Sigmoid colon (tissue), 6 donors: ENCODE measurements at regions not wholly inside any gene's neighbourhood (a gene's known extent, or its start where the extent isn't known, plus 50 kb on each side); places are given as distances from the start of the nearest gene placed in this dataset.

Experiments
- DNase-seq: peaks from one replicate; pipeline ENCODE4 v3.0.0-alpha.2; 2019
- H3K27ac ChIP-seq, 4 donors: fragments of 200-600 bp; sonication (generic); one replicate each; pipeline ENCODE4 v1.5.1; 2016 to 2019; ENCODE audit warnings: mild to moderate bottlenecking in 1 of 4
- H3K27me3 ChIP-seq, 3 donors: fragments of 200-600 bp; sonication (generic); one replicate each; pipeline ENCODE4 v1.5.1; 2019; ENCODE audit warnings: mild to moderate bottlenecking in 1 of 3
- H3K36me3 ChIP-seq, 4 donors: fragments of 200-600 bp; sonication (generic); one replicate each; pipeline ENCODE4 v1.5.1; 2016 to 2019
- H3K4me1 ChIP-seq, 4 donors: fragments of 200-600 bp; sonication (generic); one replicate each; pipeline ENCODE4 v1.5.1; 2017 to 2019
- H3K4me3 ChIP-seq, 4 donors: fragments of 200-600 bp; sonication (generic); one replicate each; pipeline ENCODE4 v1.5.1; 2017 to 2019; ENCODE audit warnings: mild to moderate bottlenecking in 2 of 4, moderate library complexity in 1 of 4
- H3K9me3 ChIP-seq, 4 donors: fragments of 200-600 bp in 3 of 4; sonication (generic) in 3 of 4; one replicate each; pipeline versions ENCODE4 v1.5.1 to v1.6.1; 2013 to 2019
- CTCF ChIP-seq, 4 experiments: fragments of 450-650 bp in 3 of 4; fragments of 200-600 bp in 1 of 4; IDR thresholded peaks; one replicate each; pipeline ENCODE4 v1.5.1; 2016 to 2019; ENCODE audit warnings: antibody characterized with exemption in 4 of 4, mild to moderate bottlenecking in 3 of 4, moderate library complexity in 2 of 4
- EP300 ChIP-seq, 4 donors: sonication (generic); formaldehyde crosslinking; IDR thresholded peaks; one replicate each; pipeline ENCODE4 v1.6.1; 2017; ENCODE audit warnings: antibody characterized with exemption in 4 of 4
- POLR2A ChIP-seq, 2 donors: fragments of 450-650 bp; IDR thresholded peaks; one replicate each; pipeline ENCODE4 v1.6.1; 2016; ENCODE audit warnings: antibody characterized with exemption in 2 of 2, mild to moderate bottlenecking in 2 of 2, moderate library complexity in 2 of 2
- POLR2AphosphoS5 ChIP-seq, 4 donors: sonication (generic); formaldehyde crosslinking; IDR thresholded peaks; one replicate each; pipeline ENCODE4 v1.6.1; 2017; ENCODE audit warnings: antibody characterized with exemption in 4 of 4
- WGBS, 2 donors: extraction: QIAGEN DNeasy Blood & Tissue Kit; methylation state at CpG; one replicate each; pipeline ENCODE4 v1.1.7; 2013; 5-methylcytosine and 5-hydroxymethylcytosine counted together
- intact Hi-C: fragments of 100-400 bp; cut with DNase I; formaldehyde crosslinking; loops from one replicate; pipeline ENCODE4 v1.15.1; 2023
- donor health status: healthy with polysubstance abuse.
- donor health status: healthy.

DNA sequence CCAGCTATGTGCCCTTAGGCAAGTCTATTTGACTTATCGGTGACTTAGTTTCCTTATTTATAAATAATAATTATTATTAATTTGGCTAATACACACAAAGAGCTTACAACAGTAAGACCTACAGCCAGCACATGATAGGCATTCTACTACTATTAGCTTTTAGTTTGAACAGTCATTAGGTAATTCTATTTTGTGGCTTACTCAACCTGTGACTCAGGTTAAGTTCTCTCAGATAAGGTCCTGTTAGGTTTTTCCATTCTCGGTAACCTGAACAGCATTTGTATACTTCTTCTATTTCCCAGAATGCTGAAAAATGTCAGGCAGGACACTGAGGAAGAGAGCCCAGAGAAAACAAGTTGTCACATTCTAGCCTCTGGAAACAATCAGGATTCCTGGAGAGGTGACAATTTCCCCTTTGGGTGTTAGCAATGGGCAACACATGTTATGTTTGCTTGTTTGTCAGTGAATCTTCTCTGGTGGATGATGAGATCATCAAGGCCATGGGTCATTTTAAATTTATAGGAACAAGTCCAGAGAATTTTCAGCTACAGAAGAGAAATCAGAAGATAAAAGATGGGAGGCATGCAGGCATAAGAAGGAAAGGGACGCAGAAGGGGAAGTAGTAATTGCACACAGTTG is 2144.7 kb downstream of the PCDH7 start:
- DNase-seq, result no peak
- WGBS, 2 donors, result 83 to 84% methylated on average over 3 of the region's 3 CpGs

DNA sequence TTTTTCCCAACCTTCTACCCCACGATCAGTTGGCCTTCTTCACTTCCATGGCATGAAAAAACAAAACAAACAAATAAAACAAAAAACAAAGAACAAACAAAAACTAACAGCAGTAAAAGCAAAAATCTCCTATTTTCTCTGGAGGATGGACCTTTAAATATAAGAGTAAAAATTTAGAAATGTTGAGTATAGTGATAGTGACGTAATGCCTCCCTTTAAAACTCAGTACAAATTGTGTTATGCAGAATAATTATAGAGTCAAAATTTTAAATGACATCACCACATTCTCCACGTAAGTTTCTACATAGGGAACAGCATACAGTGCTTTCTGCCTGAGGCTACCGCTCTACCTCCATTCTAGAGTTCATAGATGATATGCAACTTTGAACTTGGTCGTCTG is 2156.4 kb downstream of the PCDH7 start:
- Histone ChIP-seq H3K4me3 (no peak overlapping the region), H3K4me1 (no peaks in the 10 kb centered on the region), H3K36me3 (no peaks in the 10 kb centered on the region), H3K27me3 (no peaks in the 10 kb centered on the region), H3K27ac (no peak overlapping the region), H3K9me3 (no peaks in the 10 kb centered on the region)
- no peak for DNase-seq
- WGBS, 2 donors, result 80 to 83% methylated on average over 5 of the region's 5 CpGs
- intact Hi-C loops, result no loop called here
- TF ChIP-seq CTCF (IDR thresholded peaks at IDR 0.05), result no peak

More for the DNA sequence above, 2144.7 kb downstream of the PCDH7 start:
- H3K4me1 ChIP-seq, result no peaks in the 10 kb centered on the region
- no peaks in the 10 kb centered on the region for H3K9me3 ChIP-seq
- no peak for TF ChIP-seq POLR2AphosphoS5 (IDR thresholded peaks at IDR 0.05)
- TF ChIP-seq EP300 (IDR thresholded peaks at IDR 0.05), result no peak
- no peak for TF ChIP-seq POLR2A (IDR thresholded peaks at IDR 0.05)
- TF ChIP-seq CTCF (IDR thresholded peaks at IDR 0.05), result no peak
- H3K36me3 ChIP-seq, result no peaks in the 10 kb centered on the region
- H3K4me3 ChIP-seq, result no peak overlapping the region
- intact Hi-C loops, result no loop called here
- H3K27me3 ChIP-seq, result no peaks in the 10 kb centered on the region
- H3K27ac ChIP-seq, result no peak overlapping the region

- intact Hi-C loops, result no loop called here
- 86 to 95% methylated on average over 1 of the region's 1 CpG for WGBS, 2 donors
- TF ChIP-seq EP300 (IDR thresholded peaks at IDR 0.05), result no peak
- TF ChIP-seq CTCF (IDR thresholded peaks at IDR 0.05), result no peak
- TF ChIP-seq POLR2A (IDR thresholded peaks at IDR 0.05), result no peak
- TF ChIP-seq POLR2AphosphoS5 (IDR thresholded peaks at IDR 0.05), result no peak
- Histone ChIP-seq H3K27ac (no peak overlapping the region), H3K27me3 (no peaks in the 10 kb centered on the region), H3K36me3 (no peaks in the 10 kb centered on the region), H3K4me3 (no peak overlapping the region), H3K9me3 (no peaks in the 10 kb centered on the region), H3K4me1 (peaks cover 0 to 7% (median 0%) of the 10 kb centered on the region in 4 donors)
- DNase-seq, result no peak
Observed at GRCh38 chr4:32879913-32880312, 2159.7 kb downstream of the PCDH7 start.

GRCh38 chr4:32884198-32884597 is 2164.0 kb downstream of the PCDH7 start:
- no peak for TF ChIP-seq POLR2AphosphoS5 (IDR thresholded peaks at IDR 0.05)
- no peak for TF ChIP-seq POLR2A (IDR thresholded peaks at IDR 0.05)
- no peak for TF ChIP-seq CTCF (IDR thresholded peaks at IDR 0.05)
- no peak for TF ChIP-seq EP300 (IDR thresholded peaks at IDR 0.05)
- WGBS, 2 donors, result 73 to 75% methylated on average over 2 of the region's 2 CpGs
- H3K27me3 ChIP-seq, result no peaks in the 10 kb centered on the region

GRCh38 chr4:32890398-32890797 is 2170.2 kb downstream of the PCDH7 start:
- H3K36me3 ChIP-seq, result no peaks in the 10 kb centered on the region
- TF ChIP-seq POLR2A (IDR thresholded peaks at IDR 0.05) (no peak), POLR2AphosphoS5 (IDR thresholded peaks at IDR 0.05) (no peak), EP300 (IDR thresholded peaks at IDR 0.05) (no peak), CTCF (IDR thresholded peaks at IDR 0.05) (no peak)
- H3K27ac ChIP-seq, result no peak overlapping the region
- intact Hi-C loops, result no loop called here
- no peaks in the 10 kb centered on the region for H3K27me3 ChIP-seq
- 76 to 86% methylated on average over 4 of the region's 4 CpGs for WGBS, 2 donors
- H3K9me3 ChIP-seq, result peaks cover 0 to 3% (median 0%) of the 10 kb centered on the region in 4 donors
- H3K4me3 ChIP-seq, result no peak overlapping the region
- H3K4me1 ChIP-seq, result no peaks in the 10 kb centered on the region
- no peak for DNase-seq

More at GRCh38 chr4:32884198-32884597, 2164.0 kb downstream of the PCDH7 start:
- no peaks in the 10 kb centered on the region for H3K9me3 ChIP-seq
- H3K4me3 ChIP-seq, result no peak overlapping the region
- DNase-seq, result no peak
- intact Hi-C loops, result no loop called here
- H3K4me1 ChIP-seq, result peaks cover 0 to 7% (median 0%) of the 10 kb centered on the region in 4 donors
- H3K27ac ChIP-seq, result no peak overlapping the region
- no peaks in the 10 kb centered on the region for H3K36me3 ChIP-seq
